ENCODE measurements at regions not wholly inside any gene's neighbourhood (a gene's known extent, or its start where the extent isn't known, plus 50 kb on each side); places are given as distances from the start of the nearest gene placed in this dataset.

DNA sequence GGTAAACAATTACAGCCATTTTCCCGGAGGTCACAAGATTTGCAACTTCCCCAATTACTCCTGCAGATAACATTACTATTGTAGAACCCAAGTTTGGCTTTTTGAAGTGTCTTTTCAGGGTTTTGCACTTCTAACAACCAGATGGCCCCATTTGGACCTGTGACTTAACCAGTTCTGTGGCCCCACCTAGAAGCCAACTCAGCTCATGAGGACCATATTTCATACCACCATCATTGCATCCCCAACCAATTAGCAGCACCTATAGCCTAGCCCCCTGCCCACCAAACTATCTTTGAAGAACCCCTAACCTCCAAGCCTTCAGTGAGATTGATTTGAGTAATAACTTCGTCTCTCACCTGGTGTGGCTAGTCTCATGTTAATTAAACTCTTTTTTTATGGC is 51.3 kb upstream of the WDR11 start (continued):
- TF ChIP-seq, protein P1, sequence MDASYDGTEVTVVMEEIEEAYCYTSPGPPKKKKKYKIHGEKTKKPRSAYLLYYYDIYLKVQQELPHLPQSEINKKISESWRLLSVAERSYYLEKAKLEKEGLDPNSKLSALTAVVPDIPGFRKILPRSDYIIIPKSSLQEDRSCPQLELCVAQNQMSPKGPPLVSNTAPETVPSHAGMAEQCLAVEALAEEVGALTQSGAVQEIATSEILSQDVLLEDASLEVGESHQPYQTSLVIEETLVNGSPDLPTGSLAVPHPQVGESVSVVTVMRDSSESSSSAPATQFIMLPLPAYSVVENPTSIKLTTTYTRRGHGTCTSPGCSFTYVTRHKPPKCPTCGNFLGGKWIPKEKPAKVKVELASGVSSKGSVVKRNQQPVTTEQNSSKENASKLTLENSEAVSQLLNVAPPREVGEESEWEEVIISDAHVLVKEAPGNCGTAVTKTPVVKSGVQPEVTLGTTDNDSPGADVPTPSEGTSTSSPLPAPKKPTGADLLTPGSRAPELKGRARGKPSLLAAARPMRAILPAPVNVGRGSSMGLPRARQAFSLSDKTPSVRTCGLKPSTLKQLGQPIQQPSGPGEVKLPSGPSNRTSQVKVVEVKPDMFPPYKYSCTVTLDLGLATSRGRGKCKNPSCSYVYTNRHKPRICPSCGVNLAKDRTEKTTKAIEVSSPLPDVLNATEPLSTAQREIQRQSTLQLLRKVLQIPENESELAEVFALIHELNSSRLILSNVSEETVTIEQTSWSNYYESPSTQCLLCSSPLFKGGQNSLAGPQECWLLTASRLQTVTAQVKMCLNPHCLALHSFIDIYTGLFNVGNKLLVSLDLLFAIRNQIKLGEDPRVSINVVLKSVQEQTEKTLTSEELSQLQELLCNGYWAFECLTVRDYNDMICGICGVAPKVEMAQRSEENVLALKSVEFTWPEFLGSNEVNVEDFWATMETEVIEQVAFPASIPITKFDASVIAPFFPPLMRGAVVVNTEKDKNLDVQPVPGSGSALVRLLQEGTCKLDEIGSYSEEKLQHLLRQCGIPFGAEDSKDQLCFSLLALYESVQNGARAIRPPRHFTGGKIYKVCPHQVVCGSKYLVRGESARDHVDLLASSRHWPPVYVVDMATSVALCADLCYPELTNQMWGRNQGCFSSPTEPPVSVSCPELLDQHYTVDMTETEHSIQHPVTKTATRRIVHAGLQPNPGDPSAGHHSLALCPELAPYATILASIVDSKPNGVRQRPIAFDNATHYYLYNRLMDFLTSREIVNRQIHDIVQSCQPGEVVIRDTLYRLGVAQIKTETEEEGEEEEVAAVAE (CRISPR knock-in tag; IDR thresholded peaks at IDR 0.05; ENCODE audit: borderline replicate concordance): no peak
- TF ChIP-seq TBL1XR1 (IDR thresholded peaks at IDR 0.05; ENCODE audit: borderline replicate concordance, low read length, partially characterized antibody): no peak

DNA sequence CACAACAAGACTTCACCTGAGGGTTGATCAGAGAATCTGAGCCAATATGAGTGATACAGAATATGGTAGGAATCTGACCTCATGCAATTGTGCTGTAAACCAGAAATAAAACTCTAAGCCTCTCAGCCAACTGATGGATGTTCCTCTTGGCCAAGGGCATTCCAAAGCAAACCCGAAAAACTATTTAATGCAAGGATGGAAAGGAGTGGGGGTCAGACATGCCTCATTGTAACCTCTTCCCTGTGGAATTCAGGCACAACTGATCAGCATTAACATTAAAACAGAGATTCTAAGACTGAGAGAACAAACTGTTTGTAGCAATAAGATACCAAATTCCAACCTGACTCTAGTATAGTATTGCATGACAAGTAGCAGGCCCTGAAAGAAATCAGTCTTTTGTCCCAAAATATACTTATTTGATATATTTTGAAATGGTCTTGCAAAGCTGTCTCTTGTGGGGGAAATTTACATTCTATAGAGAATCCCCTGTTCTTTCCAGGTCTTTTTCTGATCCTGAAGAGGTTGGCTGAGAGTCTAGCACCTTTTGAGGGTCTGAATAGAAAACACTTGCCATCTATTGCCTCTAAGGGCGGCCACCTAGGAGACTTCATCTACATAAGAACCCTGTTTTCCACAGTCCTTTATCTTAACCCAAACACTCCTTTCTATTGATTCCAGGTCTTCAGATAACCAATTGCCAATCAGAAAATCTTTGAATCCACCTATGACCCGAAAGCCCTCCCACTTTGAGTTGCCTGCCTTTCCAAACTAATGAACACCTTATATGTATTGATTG is 50.4 kb upstream of the WDR11 start:
- H3K27me3 ChIP-seq (ENCODE audit: control insufficient read depth in 1 of 2, insufficient read depth in 2 of 2, low read length in 2 of 2): no peaks in the 10 kb centered on the region; a peak in 1 of 5 replicates
- BruUV-seq (replicated peaks): no TSS peak
- DNase-seq (ENCODE audit: low spot score): no peak
- FAIRE-seq: no peak
- no peak for ATAC-seq
- ChIA-PET CTCF (ENCODE audit: low intra/inter-chr PET ratio, low total read pairs) (no interaction called here), POLR2A (no interaction called here)
- no peaks in the 10 kb centered on the region for H4K20me1 ChIP-seq (ENCODE audit: insufficient read depth, low read length)
- no peaks in the 10 kb centered on the region for H3K79me2 ChIP-seq (ENCODE audit: insufficient read depth, low read length)
- H3K4me3 ChIP-seq (replicated peaks in 1 of 3; ENCODE audit: insufficient read depth in 1 of 3, low read depth in 2 of 3, low read length in 3 of 3): no peak overlapping the region
- H3K9ac ChIP-seq (ENCODE audit: insufficient read depth, low read depth, low read length): no peak overlapping the region
- no peaks in the 10 kb centered on the region for H3K36me3 ChIP-seq (replicated peaks in 1 of 2; ENCODE audit: control insufficient read depth in 1 of 2, insufficient read depth in 2 of 2, low read length in 2 of 2)
- in situ Hi-C loops (cut with HindIII; ENCODE audit: extremely low pct_ligation_motif_present, low pct_unique_long_range_greater_than_20kb): no loop called here
- intact Hi-C loops (cut with micrococcal nuclease; ENCODE audit: unreplicated experiment): no loop called here
- TF ChIP-seq NFYB (CRISPR knock-in tag; IDR thresholded peaks at IDR 0.05) (no peak), KDM1A (CRISPR knock-in tag; IDR thresholded peaks at IDR 0.05) (no peak), ZNF260 (CRISPR knock-in tag; IDR thresholded peaks at IDR 0.05; ENCODE audit: borderline replicate concordance, low read depth) (no peak)
- TF ChIP-seq, protein P2, sequence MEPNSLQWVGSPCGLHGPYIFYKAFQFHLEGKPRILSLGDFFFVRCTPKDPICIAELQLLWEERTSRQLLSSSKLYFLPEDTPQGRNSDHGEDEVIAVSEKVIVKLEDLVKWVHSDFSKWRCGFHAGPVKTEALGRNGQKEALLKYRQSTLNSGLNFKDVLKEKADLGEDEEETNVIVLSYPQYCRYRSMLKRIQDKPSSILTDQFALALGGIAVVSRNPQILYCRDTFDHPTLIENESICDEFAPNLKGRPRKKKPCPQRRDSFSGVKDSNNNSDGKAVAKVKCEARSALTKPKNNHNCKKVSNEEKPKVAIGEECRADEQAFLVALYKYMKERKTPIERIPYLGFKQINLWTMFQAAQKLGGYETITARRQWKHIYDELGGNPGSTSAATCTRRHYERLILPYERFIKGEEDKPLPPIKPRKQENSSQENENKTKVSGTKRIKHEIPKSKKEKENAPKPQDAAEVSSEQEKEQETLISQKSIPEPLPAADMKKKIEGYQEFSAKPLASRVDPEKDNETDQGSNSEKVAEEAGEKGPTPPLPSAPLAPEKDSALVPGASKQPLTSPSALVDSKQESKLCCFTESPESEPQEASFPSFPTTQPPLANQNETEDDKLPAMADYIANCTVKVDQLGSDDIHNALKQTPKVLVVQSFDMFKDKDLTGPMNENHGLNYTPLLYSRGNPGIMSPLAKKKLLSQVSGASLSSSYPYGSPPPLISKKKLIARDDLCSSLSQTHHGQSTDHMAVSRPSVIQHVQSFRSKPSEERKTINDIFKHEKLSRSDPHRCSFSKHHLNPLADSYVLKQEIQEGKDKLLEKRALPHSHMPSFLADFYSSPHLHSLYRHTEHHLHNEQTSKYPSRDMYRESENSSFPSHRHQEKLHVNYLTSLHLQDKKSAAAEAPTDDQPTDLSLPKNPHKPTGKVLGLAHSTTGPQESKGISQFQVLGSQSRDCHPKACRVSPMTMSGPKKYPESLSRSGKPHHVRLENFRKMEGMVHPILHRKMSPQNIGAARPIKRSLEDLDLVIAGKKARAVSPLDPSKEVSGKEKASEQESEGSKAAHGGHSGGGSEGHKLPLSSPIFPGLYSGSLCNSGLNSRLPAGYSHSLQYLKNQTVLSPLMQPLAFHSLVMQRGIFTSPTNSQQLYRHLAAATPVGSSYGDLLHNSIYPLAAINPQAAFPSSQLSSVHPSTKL (CRISPR knock-in tag; IDR thresholded peaks at IDR 0.05): no peak
- TF ChIP-seq, protein P3, sequence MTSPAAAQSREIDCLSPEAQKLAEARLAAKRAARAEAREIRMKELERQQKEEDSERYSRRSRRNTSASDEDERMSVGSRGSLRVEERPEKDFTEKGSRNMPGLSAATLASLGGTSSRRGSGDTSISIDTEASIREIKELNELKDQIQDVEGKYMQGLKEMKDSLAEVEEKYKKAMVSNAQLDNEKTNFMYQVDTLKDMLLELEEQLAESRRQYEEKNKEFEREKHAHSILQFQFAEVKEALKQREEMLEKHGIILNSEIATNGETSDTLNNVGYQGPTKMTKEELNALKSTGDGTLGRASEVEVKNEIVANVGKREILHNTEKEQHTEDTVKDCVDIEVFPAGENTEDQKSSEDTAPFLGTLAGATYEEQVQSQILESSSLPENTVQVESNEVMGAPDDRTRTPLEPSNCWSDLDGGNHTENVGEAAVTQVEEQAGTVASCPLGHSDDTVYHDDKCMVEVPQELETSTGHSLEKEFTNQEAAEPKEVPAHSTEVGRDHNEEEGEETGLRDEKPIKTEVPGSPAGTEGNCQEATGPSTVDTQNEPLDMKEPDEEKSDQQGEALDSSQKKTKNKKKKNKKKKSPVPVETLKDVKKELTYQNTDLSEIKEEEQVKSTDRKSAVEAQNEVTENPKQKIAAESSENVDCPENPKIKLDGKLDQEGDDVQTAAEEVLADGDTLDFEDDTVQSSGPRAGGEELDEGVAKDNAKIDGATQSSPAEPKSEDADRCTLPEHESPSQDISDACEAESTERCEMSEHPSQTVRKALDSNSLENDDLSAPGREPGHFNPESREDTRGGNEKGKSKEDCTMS (CRISPR knock-in tag; conservative IDR thresholded peaks at IDR 0.05): no peak
- no peak overlapping the region for H3K27ac ChIP-seq (ENCODE audit: extremely low read length, insufficient read depth, low read length)
- no peak overlapping the region for H2AFZ ChIP-seq (ENCODE audit: low read length)
- no peaks in the 10 kb centered on the region for H3K9me3 ChIP-seq (ENCODE audit: low read length)
- H3K4me2 ChIP-seq (ENCODE audit: low read depth, low read length): no peak overlapping the region
- H3K4me1 ChIP-seq (ENCODE audit: insufficient read depth, low read length): no peaks in the 10 kb centered on the region
- 0% methylated on average over 3 of the region's 3 CpGs for WGBS (ENCODE audit: low lambda C conversion rate)
